ENCODE measurements at regions not wholly inside any gene's neighbourhood (a gene's known extent, or its start where the extent isn't known, plus 50 kb on each side); places are given as distances from the start of the nearest gene placed in this dataset.

DNA sequence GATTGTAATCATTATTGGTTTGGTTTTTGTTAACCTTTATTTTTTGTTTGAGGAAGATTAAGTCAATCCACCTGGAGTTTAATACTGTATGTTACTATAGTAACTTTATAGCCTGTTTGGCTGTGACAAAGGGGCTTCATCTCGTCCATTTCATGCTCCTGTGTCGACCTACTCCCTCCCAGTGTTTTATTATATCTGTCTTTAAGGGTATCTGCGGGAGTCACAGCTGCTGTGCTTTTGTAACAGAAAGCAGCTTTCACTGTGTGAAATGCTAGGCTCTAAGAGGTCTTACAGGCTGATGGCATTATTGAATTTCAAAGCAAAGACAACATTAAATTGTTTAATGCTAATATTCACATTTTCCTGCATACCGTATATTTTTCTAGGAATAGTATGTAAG, 698.0 kb upstream of the POU3F2 start:
- TF ChIP-seq, protein P1, sequence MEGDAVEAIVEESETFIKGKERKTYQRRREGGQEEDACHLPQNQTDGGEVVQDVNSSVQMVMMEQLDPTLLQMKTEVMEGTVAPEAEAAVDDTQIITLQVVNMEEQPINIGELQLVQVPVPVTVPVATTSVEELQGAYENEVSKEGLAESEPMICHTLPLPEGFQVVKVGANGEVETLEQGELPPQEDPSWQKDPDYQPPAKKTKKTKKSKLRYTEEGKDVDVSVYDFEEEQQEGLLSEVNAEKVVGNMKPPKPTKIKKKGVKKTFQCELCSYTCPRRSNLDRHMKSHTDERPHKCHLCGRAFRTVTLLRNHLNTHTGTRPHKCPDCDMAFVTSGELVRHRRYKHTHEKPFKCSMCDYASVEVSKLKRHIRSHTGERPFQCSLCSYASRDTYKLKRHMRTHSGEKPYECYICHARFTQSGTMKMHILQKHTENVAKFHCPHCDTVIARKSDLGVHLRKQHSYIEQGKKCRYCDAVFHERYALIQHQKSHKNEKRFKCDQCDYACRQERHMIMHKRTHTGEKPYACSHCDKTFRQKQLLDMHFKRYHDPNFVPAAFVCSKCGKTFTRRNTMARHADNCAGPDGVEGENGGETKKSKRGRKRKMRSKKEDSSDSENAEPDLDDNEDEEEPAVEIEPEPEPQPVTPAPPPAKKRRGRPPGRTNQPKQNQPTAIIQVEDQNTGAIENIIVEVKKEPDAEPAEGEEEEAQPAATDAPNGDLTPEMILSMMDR (IDR thresholded peaks at IDR 0.05; ENCODE audit: insufficient read depth, low read depth, low read length): no peak
- no peak for TF ChIP-seq EZH2 (IDR thresholded peaks at IDR 0.05; ENCODE audit: insufficient read depth, low read length)
